Heart left ventricle (tissue), 16 donors: ENCODE measurements at regions not wholly inside any gene's neighbourhood (a gene's known extent, or its start where the extent isn't known, plus 50 kb on each side); places are given as distances from the start of the nearest gene placed in this dataset.
"Not testable (repeated sequence)": the region's sequence is repeated elsewhere in the genome, so short reads cannot be mapped to it uniquely, and the experiment has no call there.

ENCODE experiments used
- ATAC-seq, 4 donors: fragments of 200-7000 bp; cut with Tn5 transposase; one replicate each; pipeline ENCODE4 v1.9.1; 2020 to 2022; ENCODE audit warnings: moderate library complexity in 4 of 4, mild to moderate bottlenecking in 3 of 4, moderate number of reproducible peaks in 1 of 4
- DNase-seq, 5 donors: peaks; one replicate each; pipeline ENCODE4 v3.0.0-alpha.2; 2020
- H3K27ac ChIP-seq, 12 donors: fragments of 200-600 bp; sonication (generic) in 4 of 12; one replicate each; pipeline versions ENCODE4 v1.5.0 to v1.8.0; 2016 to 2022; ENCODE audit warnings: mild to moderate bottlenecking in 2 of 12
- H3K27me3 ChIP-seq, 9 donors: fragments of 200-600 bp; sonication (generic) in 2 of 9; one replicate each; pipeline versions ENCODE4 v1.5.1 to v1.8.0; 2016 to 2022; ENCODE audit warnings: mild to moderate bottlenecking in 3 of 9
- H3K36me3 ChIP-seq, 9 donors: fragments of 200-600 bp; sonication (generic) in 2 of 9; one replicate each; pipeline versions ENCODE4 v1.5.0 to v1.8.0; 2018 to 2022; ENCODE audit warnings: mild to moderate bottlenecking in 2 of 9
- H3K4me1 ChIP-seq, 12 donors: fragments of 200-600 bp; sonication (generic) in 4 of 12; one replicate each; pipeline versions ENCODE4 v1.5.0 to v1.8.0; 2016 to 2022; ENCODE audit warnings: mild to moderate bottlenecking in 3 of 12
- H3K4me3 ChIP-seq, 12 donors: fragments of 200-600 bp; sonication (generic) in 4 of 12; one replicate each; pipeline versions ENCODE4 v1.5.0 to v1.8.0; 2017 to 2022; ENCODE audit warnings: mild to moderate bottlenecking in 9 of 12, moderate library complexity in 4 of 12
- H3K9me3 ChIP-seq, 12 donors: fragments of 200-600 bp; sonication (generic) in 4 of 12; one replicate each; pipeline versions ENCODE4 v1.5.0 to v1.8.0; 2016 to 2022; ENCODE audit warnings: mild to moderate bottlenecking in 1 of 12
- POLR2A ChIP-seq, 2 donors: fragments of 450-650 bp; IDR thresholded peaks; one replicate each; pipeline ENCODE4 v1.6.1; 2017; ENCODE audit warnings: antibody characterized with exemption in 2 of 2, mild to moderate bottlenecking in 2 of 2, moderate library complexity in 2 of 2
- WGBS, 4 donors: extraction: QIAGEN DNeasy Blood & Tissue Kit in 2 of 4; methylation state at CpG; one replicate each; pipeline versions ENCODE4 v1.1.5 to v1.1.7; 2013 to 2018; 5-methylcytosine and 5-hydroxymethylcytosine counted together
- intact Hi-C, 10 donors: fragments of 100-400 bp; cut with DNase I; formaldehyde crosslinking; loops; one replicate each; pipeline versions ENCODE4 v1.11.1 to v1.14.2; 2022
- TF ChIP-seq, protein P1 (sequence below), 12 donors: fragments of 200-600 bp; sonication (generic) in 4 of 12; IDR thresholded peaks; one replicate each; pipeline versions ENCODE4 v1.5.0 to v1.8.0; 2018 to 2022; ENCODE audit warnings: antibody characterized with exemption in 12 of 12, mild to moderate bottlenecking in 5 of 12
- donor health status: ischemic (EF 13 %, LVEDD 7.1; RV severe dilation, severe dysfunction).
- donor health status: healthy with polysubstance abuse.
- donor health status: DM: no; HTN: yes; CAD: no.
- donor health status: DM: no; HTN: no; CAD: no.
- donor health status: ischemic (EF 25% LVEDD 6.9; RV normal size, moderate dysfunction).
- donor health status: ischemic (EF 25% LVEDD 5.7; RV mildly dilated, moderate dysfunction).
- donor health status: healthy.
- donor health status: DM: yes; HTN: yes; CAD: no.
- donor health status: ischemic (EF 35%, LVEDD 5.7; RV mildly dilated, moderate dysfunction).
- donor health status: nonischemic (EF 11% LVEDD 7.7; RV severe dilation, severe dysfunction).
- donor health status: DM: yes; HTN: yes; CAD: no.
- donor health status: PGD.
- donor health status: ischemic (EF 29% LVEDD 5.4; RV normal size, mild dysfunction).
- donor health status: nonischemic (EF 23%, LVEDD 6.1; RV moderate dilation, normal function).

DNA sequence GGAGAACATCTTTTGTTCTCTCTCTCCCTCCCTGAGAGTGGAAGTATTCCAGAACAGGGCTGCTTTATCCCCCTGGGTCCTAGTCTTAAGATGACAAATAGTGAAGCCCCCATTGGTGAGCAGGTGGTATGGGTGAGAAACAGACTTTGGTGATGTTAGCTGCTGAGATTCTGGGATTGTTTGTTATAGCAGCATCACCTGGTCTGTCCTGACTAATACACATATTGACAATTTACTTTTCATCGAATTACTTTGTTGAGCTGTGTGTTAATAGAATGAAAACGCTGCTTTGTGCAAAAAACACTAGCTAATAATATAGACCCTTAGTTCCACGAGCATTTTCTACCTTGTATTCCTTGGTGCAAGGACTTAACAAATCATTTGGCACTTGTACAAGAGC is 133.5 kb downstream of the ASMT start:
- H3K27me3 ChIP-seq = no peaks in the 10 kb centered on the region
- ATAC-seq = no peak
- H3K4me3 ChIP-seq = no peak overlapping the region
- WGBS, 4 donors = 47 to 69% (median 64%) methylated on average over 3 of the region's 3 CpGs
- intact Hi-C loops = no loop called here
- H3K27ac ChIP-seq = no peak overlapping the region
- no peaks in the 10 kb centered on the region for H3K4me1 ChIP-seq
- H3K9me3 ChIP-seq = peaks cover 0 to 6% (median 0%) of the 10 kb centered on the region in 12 donors
- no peaks in the 10 kb centered on the region for H3K36me3 ChIP-seq
- no peak for TF ChIP-seq POLR2A (IDR thresholded peaks at IDR 0.05)
- DNase-seq = no peak

DNA sequence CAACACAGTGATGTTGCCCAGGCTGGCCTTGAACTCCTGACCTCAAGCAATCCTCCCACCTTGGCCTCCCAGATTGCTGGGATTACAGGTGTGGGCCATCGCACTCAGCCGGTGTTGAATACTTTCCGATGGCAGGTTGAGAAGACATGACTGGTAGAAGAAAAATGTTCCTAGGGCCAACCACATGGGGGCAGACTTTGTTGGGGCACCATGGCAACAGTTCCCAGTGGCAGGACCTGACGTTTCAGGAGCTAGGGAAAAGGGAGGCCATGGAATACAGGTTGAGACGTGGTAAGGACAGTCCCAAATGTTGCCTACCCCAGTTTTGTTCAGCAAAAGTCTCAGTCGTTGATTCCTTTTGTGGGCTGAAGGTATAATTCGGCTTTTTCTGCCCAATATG is 134.6 kb downstream of the ASMT start:
- H3K4me3 ChIP-seq = no peak overlapping the region
- H3K27ac ChIP-seq = no peak overlapping the region
- no peaks in the 10 kb centered on the region for H3K27me3 ChIP-seq
- no peaks in the 10 kb centered on the region for H3K36me3 ChIP-seq
- no peaks in the 10 kb centered on the region for H3K4me1 ChIP-seq
- DNase-seq = no peak
- TF ChIP-seq POLR2A (IDR thresholded peaks at IDR 0.05) = no peak
- TF ChIP-seq, protein P1, sequence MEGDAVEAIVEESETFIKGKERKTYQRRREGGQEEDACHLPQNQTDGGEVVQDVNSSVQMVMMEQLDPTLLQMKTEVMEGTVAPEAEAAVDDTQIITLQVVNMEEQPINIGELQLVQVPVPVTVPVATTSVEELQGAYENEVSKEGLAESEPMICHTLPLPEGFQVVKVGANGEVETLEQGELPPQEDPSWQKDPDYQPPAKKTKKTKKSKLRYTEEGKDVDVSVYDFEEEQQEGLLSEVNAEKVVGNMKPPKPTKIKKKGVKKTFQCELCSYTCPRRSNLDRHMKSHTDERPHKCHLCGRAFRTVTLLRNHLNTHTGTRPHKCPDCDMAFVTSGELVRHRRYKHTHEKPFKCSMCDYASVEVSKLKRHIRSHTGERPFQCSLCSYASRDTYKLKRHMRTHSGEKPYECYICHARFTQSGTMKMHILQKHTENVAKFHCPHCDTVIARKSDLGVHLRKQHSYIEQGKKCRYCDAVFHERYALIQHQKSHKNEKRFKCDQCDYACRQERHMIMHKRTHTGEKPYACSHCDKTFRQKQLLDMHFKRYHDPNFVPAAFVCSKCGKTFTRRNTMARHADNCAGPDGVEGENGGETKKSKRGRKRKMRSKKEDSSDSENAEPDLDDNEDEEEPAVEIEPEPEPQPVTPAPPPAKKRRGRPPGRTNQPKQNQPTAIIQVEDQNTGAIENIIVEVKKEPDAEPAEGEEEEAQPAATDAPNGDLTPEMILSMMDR (IDR thresholded peaks at IDR 0.05) = no peak
- 72 to 78% (median 75%) methylated on average over 7 of the region's 7 CpGs for WGBS, 4 donors
- peaks cover 0 to 6% (median 0%) of the 10 kb centered on the region in 12 donors for H3K9me3 ChIP-seq
- ATAC-seq = no peak
- intact Hi-C loops = no loop called here

DNA sequence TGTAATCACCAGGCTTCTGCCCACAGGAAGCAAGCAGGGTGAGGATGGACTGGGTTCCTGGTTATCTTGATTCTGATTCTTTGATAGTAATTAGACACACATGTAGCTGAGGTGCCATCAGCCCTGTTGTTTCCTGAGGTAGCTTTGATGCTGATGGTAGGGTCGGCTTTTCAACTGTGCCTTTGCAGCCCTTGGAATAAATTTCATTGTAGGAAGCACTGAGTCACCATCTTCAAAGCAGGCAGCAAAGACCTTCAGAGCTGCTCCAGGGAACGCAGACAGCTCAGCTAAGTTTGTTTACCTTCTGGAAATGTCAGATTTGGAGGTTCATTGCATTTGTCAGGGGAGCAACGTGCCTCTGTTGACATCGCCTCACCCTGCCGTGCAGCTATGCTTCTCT is 135.4 kb downstream of the ASMT start:
- Histone ChIP-seq H3K4me3 (no peak overlapping the region), H3K27ac (no peak overlapping the region), H3K36me3 (no peaks in the 10 kb centered on the region), H3K4me1 (no peaks in the 10 kb centered on the region), H3K27me3 (no peaks in the 10 kb centered on the region), H3K9me3 (peaks cover 0 to 6% (median 0%) of the 10 kb centered on the region in 12 donors)
- 51 to 56% (median 53%) methylated on average over 3 to 5 of the region's 5 CpGs for WGBS, 4 donors
- ATAC-seq (no peak), DNase-seq (no peak)
- TF ChIP-seq, protein P1 (IDR thresholded peaks at IDR 0.05) = no peak
- TF ChIP-seq POLR2A (IDR thresholded peaks at IDR 0.05) = no peak
- intact Hi-C loops = no loop called here

DNA sequence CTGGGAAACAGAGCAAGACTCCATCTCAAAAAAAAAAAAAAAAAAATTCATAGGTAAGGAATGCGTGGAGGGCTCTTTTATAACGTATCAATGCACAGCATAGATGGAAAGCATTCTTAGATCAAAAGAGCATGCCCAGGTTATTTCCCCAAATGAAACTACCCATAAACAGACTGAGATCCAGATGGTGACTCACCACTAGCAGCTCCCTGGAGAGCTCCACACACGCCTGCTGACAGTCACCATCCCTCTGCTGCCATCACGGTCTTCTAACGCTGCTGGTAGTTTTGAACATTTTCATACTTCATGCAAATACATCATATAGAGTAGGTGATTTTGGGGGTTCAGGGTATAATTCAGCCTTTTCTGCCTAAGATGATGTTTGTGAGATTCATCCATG is 136.9 kb downstream of the ASMT start:
- H3K9me3 ChIP-seq = peaks cover 0 to 11% (median 0%) of the 10 kb centered on the region in 12 donors
- H3K27me3 ChIP-seq = no peaks in the 10 kb centered on the region
- intact Hi-C loops = no loop called here
- no peak for TF ChIP-seq POLR2A (IDR thresholded peaks at IDR 0.05)
- TF ChIP-seq, protein P1 (IDR thresholded peaks at IDR 0.05) = no peak
- no peak overlapping the region for H3K4me3 ChIP-seq
- no peaks in the 10 kb centered on the region for H3K4me1 ChIP-seq
- H3K27ac ChIP-seq = no peak overlapping the region
- 77 to 88% (median 82%) methylated on average over 5 of the region's 5 CpGs for WGBS, 4 donors
- DNase-seq (no peak), ATAC-seq (no peak)
- H3K36me3 ChIP-seq = no peaks in the 10 kb centered on the region

DNA sequence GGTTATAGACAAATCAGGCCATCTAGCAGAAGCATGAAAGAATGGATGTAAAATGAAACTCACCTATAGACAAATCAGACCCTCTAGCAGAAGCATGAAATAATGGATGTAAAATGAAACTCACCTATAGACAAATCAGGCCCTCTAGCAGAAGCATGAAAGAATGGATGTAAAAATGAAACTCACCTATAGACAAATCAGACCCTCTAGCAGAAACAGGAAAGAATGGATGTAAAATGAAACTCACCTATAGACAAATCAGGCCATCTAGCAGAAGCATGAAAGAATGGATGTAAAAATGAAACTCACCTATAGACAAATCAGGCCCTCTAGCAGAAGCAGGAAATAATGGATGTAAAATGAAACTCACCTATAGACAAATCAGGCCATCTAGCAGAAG is 137.9 kb downstream of the ASMT start:
- H3K4me1 ChIP-seq, H3K4me3 ChIP-seq, H3K27ac ChIP-seq, ATAC-seq, DNase-seq, H3K27me3 ChIP-seq, intact Hi-C loops, H3K36me3 ChIP-seq: not testable (repeated sequence)
- peaks cover 0 to 21% (median 3%) of the 10 kb centered on the region in 12 donors for H3K9me3 ChIP-seq
